Brain microvascular endothelial cell (primary cell): ENCODE measurements at regions not wholly inside any gene's neighbourhood (a gene's known extent, or its start where the extent isn't known, plus 50 kb on each side); places are given as distances from the start of the nearest gene placed in this dataset.

Source experiments
- DNase-seq: peaks from one replicate; pipeline ENCODE4 v3.0.0-alpha.2; 2020
- H3K27ac ChIP-seq: fragments of 250-450 bp; sonication (Bioruptor Pico); 2 replicates; pipeline ENCODE4 v1.5.1; 2020; ENCODE audit warnings: mild to moderate bottlenecking, moderate library complexity
- H3K27me3 ChIP-seq: fragments of 250-450 bp; sonication (Bioruptor Pico); replicated peaks from 2 replicates; pipeline ENCODE4 v1.5.1; 2020; ENCODE audit warnings: mild to moderate bottlenecking
- H3K36me3 ChIP-seq: fragments of 250-450 bp; sonication (Bioruptor Pico); replicated peaks from 2 replicates; pipeline ENCODE4 v1.5.1; 2020; ENCODE audit warnings: mild to moderate bottlenecking
- H3K4me3 ChIP-seq: 2 replicates; pipeline ENCODE4 v1.5.1; 2011; ENCODE audit warnings: low read depth, mild to moderate bottlenecking, control low read depth, low read length, moderate library complexity
- CTCF ChIP-seq: IDR thresholded peaks from 2 replicates; pipeline ENCODE4 v1.5.1; 2011; ENCODE audit warnings: low read depth, mild to moderate bottlenecking, moderate library complexity, low read length, control low read depth, inconsistent platforms; ENCODE audit errors: missing control alignments
- in situ Hi-C: cut with HindIII; loops from 2 replicates; pipeline ENCODE4 v1.10.0; 2017; ENCODE audit warnings: low sequenced_read_pairs, low pct_ligation_motif_present

- no peak overlapping the region for H3K27ac ChIP-seq
- no peak for DNase-seq
- no peak overlapping the region for H3K4me3 ChIP-seq
- H3K36me3 ChIP-seq = no peaks in the 10 kb centered on the region
- H3K27me3 ChIP-seq = no peaks in the 10 kb centered on the region
- TF ChIP-seq CTCF = no peak
- in situ Hi-C loops = no loop called here
Measured at GRCh38 chr10:10198363-10198762, 819.3 kb upstream of the CELF2 start.

GRCh38 chr10:10204415-10204814 is 813.3 kb upstream of the CELF2 start:
- no peaks in the 10 kb centered on the region for H3K27me3 ChIP-seq
- no peak for DNase-seq
- no peak overlapping the region for H3K4me3 ChIP-seq
- H3K36me3 ChIP-seq = no peaks in the 10 kb centered on the region
- no peak for TF ChIP-seq CTCF
- no peak overlapping the region for H3K27ac ChIP-seq
- in situ Hi-C loops = no loop called here

GRCh38 chr10:10205906-10206305 is 811.8 kb upstream of the CELF2 start:
- H3K36me3 ChIP-seq = no peaks in the 10 kb centered on the region
- DNase-seq = no peak
- H3K4me3 ChIP-seq = no peak overlapping the region
- no peak overlapping the region for H3K27ac ChIP-seq
- TF ChIP-seq CTCF = no peak
- H3K27me3 ChIP-seq = no peaks in the 10 kb centered on the region
- in situ Hi-C loops = no loop called here

GRCh38 chr10:10207538-10207937 is 810.1 kb upstream of the CELF2 start:
- in situ Hi-C loops = no loop called here
- no peak for TF ChIP-seq CTCF

GRCh38 chr10:10208196-10208595 is 809.5 kb upstream of the CELF2 start:
- TF ChIP-seq CTCF = no peak
- H3K4me3 ChIP-seq = no peak overlapping the region
- no peak for DNase-seq
- no peaks in the 10 kb centered on the region for H3K27me3 ChIP-seq
- H3K36me3 ChIP-seq = no peaks in the 10 kb centered on the region
- H3K27ac ChIP-seq = no peak overlapping the region
- in situ Hi-C loops = no loop called here

More at GRCh38 chr10:10207538-10207937, 810.1 kb upstream of the CELF2 start:
- Histone ChIP-seq H3K36me3 (no peaks in the 10 kb centered on the region), H3K4me3 (no peak overlapping the region), H3K27me3 (no peaks in the 10 kb centered on the region), H3K27ac (no peak overlapping the region)
- DNase-seq = no peak

- no peak overlapping the region for H3K4me3 ChIP-seq
- DNase-seq = peak; percentile 56
- TF ChIP-seq CTCF = no peak
- no peaks in the 10 kb centered on the region for H3K27me3 ChIP-seq
- in situ Hi-C loops = no loop called here
- H3K36me3 ChIP-seq = no peaks in the 10 kb centered on the region
- no peak overlapping the region for H3K27ac ChIP-seq
Measured at GRCh38 chr10:10209167-10209566, 808.5 kb upstream of the CELF2 start.
